ENCODE measurements at regions not wholly inside any gene's neighbourhood (a gene's known extent, or its start where the extent isn't known, plus 50 kb on each side); places are given as distances from the start of the nearest gene placed in this dataset. TPM values are rescaled to one million over a fixed set of nuclear protein-coding genes. Genes with fewer than 3 reads are reported as not detected.

DNA sequence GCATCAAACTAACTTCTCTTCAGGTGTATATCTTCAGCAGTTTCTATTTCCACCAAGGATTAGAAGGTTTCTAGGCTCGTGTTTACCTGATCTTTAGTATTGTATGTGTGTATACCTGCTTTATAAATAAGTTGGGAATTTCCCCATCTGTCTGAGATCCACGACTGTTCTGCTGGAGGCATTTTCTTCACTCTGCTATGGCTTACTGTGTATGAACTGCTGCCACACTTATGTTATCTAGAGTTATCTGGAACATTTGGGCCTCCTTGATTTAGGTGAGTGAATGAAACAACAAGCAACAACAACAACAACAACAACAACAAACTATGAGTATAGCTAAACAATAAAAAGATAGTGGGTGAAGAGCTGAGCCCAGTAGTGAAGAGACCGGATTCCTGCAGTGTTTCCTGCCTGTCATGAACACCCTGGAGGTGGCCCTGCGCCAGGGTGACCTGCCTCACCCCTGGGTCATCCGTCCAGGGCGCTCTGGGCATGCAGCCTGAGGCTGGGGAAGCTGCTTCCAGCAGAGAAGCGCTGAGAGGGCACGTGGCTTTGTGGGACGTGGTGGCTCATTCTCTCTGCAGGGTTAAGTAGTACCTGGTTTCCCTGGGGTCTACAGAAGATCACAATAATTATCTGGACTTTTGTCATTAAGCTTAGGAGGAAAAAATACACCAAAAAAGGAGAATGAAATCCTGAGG is 56.1 kb upstream of the GATA6 start:
- DNase-seq (ENCODE audit: low spot score) = no peak

DNA sequence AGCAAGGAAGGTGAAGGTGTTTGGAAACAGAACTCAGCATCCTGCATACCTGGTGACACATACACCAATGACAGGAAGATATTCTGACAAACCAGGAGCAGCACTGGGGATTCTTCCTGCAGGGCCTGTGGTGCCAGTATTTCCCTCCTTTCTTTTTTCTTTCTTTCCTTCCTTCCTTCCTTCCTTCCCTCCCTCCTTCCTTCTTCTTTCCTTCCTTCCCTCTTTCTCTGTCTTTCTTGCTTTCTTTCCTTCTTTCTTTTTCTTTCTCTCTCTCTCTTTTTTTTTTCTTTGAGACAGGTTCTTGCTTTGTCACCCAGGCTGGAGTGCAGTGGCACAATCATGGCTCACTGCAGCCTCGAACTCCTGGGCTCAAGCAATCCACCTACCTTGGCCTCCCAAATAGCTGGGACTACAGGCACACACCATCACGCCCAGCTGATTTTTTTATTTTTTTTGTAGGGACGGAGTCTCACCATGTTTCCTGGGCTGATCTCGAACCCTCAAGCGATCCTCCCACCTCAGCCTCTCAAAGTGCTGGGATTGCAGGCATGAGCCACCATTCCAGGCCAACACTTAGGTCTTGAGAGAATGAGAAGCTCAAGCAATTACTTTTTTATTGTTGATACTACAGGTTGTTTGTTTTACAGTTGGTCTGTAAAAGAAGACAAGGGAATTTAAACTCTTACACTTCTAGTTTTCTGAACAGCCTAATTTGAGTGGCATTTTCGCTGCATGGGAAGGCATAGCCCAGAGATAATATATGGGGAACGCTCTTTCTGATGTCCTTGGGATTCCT is 54.7 kb upstream of the GATA6 start:
- no peak for DNase-seq (ENCODE audit: low spot score)

DNA sequence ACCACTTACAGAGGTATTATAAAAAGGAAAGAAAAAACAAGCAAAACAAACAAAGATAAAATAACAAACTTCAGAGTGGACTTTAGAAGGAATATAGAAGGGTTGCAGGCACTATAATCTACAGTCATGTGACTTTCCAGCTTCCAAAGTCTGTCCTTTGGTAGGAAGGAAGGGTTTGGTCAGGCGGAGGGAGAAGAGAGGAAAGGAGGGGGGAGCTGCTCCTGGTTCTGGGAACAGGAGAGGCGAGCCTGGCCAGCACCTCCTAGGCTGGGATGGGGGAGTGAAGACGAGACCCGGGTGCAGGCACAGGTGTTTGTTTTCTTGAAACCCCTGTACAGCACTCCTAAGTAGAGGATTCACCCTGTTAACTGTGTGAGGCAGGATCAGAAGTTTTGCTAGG is 53.8 kb upstream of the GATA6 start:
- DNase-seq (ENCODE audit: low spot score) = no peak

Small RNAs in the stretch of these regions (small RNA-seq; reads per million reads assigned to genes)
- not detected for gene RNA5SP451

All from HT-29 (cell line).